ENCODE measurements at regions not wholly inside any gene's neighbourhood (a gene's known extent, or its start where the extent isn't known, plus 50 kb on each side); places are given as distances from the start of the nearest gene placed in this dataset.

- TF ChIP-seq, protein P1, sequence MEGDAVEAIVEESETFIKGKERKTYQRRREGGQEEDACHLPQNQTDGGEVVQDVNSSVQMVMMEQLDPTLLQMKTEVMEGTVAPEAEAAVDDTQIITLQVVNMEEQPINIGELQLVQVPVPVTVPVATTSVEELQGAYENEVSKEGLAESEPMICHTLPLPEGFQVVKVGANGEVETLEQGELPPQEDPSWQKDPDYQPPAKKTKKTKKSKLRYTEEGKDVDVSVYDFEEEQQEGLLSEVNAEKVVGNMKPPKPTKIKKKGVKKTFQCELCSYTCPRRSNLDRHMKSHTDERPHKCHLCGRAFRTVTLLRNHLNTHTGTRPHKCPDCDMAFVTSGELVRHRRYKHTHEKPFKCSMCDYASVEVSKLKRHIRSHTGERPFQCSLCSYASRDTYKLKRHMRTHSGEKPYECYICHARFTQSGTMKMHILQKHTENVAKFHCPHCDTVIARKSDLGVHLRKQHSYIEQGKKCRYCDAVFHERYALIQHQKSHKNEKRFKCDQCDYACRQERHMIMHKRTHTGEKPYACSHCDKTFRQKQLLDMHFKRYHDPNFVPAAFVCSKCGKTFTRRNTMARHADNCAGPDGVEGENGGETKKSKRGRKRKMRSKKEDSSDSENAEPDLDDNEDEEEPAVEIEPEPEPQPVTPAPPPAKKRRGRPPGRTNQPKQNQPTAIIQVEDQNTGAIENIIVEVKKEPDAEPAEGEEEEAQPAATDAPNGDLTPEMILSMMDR (IDR thresholded peaks at IDR 0.05): no peak
- TF ChIP-seq POLR2A (IDR thresholded peaks at IDR 0.05): no peak
- no peak for TF ChIP-seq POLR2AphosphoS5 (IDR thresholded peaks at IDR 0.05)
- no peak for TF ChIP-seq EP300 (IDR thresholded peaks at IDR 0.05)
These were observed 783.2 kb upstream of the CDH2 start for GRCh38 chr18:28960146-28960545.
